HG03039 (cell line): ENCODE measurements at regions not wholly inside any gene's neighbourhood (a gene's known extent, or its start where the extent isn't known, plus 50 kb on each side); places are given as distances from the start of the nearest gene placed in this dataset.

ENCODE experiments used
- ATAC-seq: cut with Tn5 transposase; IDR thresholded peaks from one replicate; pipeline ENCODE4 v1.9.1; 2021; ENCODE audit warnings: mild to moderate bottlenecking, moderate library complexity; ENCODE audit not compliant: unreplicated experiment

DNA sequence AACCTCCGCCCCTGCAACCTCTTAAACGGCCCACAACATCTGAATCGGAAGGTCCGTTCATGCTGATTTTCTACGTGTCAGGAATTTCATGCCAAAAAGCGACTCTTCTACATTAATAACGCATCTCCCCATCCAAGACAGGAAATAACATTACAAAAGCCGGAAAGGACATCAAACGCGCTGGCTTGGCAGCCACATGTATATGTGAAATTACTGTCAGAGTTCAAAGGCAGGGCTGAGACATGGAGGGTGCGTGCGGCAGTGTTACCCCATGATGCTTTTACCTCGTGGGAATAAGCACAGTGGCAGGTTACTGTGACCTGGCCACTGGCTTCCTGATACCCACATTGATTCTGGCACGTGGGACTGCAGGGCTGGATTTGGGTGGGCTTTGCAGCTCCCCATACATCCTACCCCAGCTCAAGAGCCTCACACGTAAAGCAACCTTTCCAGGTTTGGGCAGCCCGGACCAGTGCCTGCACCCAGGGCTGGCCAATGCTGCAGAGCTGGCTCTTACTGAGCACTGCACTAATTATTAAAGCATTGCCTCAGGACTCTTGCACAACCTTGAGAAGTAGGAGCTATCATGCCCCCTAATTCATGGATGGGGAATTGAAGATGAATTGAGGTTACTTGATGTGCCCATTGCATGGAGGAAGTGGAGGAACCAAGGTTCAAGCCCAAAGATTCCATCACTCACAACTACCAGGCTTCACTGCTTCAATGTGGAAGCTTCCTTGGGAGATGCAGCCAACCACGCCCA, 120.6 kb upstream of the FOXF1 start:
- no peak for ATAC-seq

DNA sequence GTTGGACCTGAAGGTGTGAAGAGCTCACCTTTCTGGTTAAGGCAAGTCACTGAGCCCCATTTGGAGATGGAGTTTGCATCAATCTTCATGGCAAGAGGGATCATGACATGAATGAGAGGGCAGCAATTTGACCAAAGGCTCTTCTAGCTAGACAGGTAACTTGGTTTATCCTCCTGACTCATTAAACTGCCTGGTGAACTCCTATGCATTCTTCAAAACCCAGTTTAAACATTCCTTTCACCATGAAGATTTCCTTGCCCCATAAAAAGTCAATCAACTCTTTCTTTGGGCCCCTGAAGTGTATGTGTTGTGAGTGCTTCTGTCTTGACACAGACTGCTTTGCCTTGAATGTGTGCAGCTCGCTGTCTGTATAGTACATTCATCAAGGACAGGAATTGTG, 120.0 kb upstream of the FOXF1 start:
- no peak for ATAC-seq

DNA sequence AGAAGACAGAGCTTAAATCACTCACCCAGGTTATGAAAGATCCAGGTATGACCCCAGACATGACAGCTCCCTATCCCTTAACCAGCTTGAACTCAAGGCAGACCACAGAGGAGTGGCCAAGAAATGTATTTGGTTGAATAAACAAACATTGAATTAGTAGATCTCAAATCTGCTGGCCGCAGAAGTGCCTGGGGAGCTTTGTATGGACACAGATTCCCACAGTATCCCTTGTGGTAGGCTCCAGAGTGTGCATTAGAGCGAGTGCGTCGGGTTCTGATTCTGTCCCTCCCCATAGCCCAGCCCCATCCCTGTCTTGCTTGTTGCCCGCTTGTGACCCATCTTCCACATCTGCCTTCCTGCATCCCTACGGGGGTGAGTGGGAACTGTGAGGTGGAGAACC, 118.8 kb upstream of the FOXF1 start:
- no peak for ATAC-seq

DNA sequence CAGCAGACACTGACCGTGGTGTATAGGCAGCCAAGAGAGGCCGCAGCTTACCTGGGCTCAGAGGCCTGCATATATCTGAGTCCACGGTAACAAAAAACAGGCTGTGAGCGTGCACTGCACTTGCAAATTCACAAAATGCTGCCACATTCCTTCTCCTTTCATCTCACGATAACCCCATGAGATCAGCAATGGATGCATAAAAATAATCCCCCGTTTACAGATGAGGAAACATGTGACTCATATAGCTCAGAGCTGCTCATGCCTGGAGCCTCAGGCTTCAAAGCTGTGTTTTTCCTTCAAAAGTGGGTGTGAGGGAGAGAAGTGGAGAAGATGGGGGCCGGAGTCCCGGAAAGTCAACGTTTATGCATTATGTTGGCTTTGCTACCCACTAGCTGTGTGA, 118.3 kb upstream of the FOXF1 start:
- ATAC-seq: no peak

DNA sequence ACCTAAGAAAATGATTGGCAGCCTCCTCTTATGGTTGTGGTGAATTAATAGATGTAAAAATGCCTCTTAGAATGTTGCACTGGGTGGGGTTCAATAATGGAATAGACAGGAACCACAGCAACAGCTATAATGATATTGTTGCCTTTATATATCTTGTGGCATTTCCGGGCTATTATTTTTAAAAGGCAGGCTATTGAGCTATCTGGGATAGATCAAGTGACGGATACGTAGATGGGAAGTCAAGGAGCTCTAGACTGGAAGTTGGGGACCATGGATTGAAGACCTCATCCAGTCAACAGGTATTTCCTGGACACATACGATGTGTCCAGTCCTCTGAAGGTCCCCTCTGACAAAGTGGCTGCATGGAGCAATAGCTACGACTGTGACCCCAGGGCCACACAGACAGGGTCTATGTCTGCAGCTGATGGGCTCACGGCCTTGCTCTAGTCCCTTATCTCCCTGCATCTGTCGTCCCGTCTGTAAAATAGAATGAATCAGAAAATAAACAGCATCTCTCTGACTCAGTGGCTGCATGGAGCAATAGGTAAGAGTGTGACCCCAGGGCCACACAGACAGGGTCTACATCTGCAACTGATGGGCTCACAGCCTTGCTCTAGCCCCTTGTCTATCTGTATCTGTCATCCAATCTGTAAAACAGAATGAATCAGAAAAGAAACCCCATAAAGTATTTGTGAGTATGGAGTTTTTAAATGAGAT, 117.7 kb upstream of the FOXF1 start:
- ATAC-seq: no peak

DNA sequence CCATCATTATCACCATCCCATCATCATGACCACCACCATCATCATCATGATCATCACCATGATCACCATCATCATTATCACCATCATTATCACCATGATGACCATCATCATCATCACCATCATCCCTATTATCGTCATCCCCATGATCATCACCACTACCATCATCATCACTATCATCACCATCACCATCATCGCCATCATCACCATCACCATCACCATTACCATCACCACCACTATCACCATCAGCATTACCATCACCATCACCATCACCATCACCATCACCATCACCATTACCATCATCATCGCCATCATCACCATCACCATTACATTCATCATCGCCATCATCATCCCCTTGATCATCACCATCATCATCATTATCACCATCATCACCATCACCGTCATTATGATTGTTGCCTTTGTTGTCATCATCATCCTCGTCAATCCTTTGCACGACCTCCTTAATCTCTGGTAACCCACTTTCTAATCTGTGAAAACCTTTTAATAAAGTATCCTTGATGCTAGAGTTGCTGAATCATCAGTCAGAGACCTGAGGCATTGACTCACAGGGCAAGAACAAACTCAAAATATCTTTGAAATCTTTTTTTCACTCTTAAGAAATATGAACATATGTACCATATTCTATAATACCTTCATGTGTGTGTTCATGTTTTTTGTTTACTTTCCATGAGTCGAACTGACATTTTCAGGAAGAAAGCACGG, 116.3 kb upstream of the FOXF1 start:
- no peak for ATAC-seq

DNA sequence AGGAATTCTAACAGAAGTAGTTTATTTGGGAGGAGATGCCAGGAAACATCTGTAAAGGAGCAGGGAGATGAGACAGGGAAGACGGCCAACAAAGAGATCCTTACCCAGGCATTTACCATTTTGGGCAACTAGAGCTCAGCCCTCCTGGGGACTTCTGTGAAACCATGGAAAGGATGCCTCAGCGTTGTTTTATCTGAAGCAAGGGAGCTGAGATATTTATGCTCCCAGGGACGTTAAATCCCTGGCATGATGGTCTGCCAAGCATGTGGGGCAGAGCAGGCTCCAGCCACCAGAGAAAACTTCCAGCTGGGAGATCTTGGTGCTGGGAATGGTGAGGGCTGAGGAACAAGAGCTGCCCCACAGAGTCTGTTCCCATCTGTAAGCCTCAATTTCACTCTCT, 114.8 kb upstream of the FOXF1 start:
- no peak for ATAC-seq

DNA sequence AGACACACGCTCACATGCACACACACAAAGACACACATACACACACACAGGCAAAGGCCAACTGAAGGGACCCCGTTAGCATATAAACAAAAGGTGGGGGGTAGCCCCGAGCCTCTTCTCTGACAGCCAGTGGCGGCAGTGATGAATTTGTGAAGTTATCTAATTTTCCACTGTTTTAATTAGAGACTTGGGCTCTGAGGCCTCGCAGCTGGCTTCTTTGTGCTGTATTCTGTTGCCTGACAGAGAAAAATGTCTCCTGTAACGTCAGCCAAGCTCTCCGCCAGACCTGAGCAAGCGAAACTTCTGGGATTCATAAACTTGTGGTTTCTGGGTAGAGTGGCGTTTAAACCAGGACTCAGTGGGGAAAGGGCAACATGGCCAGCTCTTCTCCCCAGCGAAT, 113.9 kb upstream of the FOXF1 start:
- no peak for ATAC-seq

DNA sequence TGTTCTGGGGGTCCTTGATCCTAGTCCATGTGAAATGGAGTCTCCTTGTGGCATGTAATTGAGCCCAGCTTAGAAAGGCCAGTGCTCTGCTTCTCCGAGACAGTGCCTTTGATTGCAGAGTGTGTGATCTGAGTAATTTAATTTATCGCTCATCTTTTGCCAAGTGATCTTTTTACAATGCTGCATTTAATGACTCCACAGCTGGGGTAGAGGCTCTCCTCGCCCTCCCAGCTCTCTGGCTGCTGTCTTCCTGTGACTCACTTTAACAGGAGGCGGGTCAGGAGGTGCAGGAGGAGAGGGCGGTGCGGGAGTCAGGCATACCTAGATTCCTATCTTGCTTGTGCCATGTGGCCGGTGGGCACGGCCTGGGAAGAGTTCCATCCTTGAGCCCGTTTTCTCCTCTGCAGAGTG, 113.4 kb upstream of the FOXF1 start:
- ATAC-seq: no peak

DNA sequence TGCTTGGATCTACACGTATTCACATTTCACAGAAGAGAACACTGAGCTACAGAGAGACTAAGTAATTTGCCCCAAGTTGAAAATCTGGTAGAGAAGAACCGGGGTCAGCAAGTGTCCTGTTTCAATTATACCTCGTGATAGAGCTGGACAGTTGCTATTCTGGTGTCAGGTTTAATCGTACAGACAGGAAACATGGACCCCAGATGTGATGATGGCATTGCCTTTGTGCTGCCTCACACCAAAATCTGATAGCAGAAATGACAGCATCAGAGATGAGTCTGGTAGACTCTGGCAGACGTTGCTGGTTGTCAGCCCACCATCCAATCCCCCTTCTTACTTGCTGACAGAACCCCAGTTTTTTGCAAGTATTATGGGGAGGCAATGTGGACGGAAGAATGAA, 112.1 kb upstream of the FOXF1 start:
- ATAC-seq: no peak

DNA sequence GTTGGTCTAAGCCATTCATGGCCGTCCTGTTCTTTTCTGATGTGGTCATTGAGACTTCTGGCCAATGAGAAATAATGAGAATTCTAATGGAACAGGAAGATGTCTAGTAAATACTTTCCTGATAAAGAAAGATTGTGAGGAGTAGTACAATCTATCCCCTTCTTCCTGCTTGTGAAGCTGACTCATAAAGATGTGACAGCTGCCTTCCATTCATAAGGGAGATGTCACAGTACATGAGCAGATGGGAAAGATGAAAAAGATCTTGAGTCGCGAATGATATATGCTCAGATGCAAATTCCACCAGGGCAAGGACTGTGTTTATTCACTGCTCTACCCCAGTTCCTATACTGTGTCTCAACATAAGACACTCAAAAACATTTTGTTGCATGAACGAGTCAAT, 111.7 kb upstream of the FOXF1 start:
- no peak for ATAC-seq

DNA sequence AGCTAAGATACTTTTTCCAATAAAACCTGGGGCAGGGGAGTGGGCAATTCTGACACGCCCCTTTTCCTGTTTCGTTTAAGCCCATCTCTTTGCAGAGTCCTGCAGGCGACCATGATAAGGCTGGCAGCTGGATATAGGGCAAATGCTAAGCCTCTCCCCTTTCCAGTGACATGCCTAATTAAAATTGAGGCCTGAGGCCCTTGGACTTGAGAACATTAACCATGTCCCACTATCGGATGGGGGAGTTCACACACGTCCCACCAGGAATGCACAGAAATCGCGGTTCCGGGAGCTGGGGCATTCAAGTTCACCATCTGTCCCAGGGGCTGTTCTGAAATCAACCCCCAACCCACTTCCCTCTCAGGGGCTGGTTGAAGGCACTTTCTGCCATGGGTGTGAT, 109.2 kb upstream of the FOXF1 start:
- no peak for ATAC-seq

DNA sequence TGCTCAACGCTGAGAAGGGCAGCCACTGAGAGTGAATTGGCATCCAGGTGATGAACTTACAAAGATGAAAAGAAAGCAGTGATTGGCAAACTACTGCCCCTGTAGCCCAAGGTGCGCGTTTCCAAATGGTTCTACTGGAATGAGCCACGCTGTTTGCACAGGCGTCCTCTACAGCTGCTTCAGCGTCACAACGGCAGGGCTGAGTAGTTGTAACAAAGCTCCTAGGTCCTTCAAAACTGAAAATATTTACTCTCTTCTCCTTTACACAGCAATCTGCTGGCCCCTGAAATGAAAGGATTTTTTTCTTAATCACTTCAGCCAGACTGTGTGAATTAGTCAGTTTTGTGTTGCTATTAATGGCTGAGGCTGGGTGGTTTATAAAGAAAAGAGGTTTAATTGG, 107.2 kb upstream of the FOXF1 start:
- no peak for ATAC-seq

DNA sequence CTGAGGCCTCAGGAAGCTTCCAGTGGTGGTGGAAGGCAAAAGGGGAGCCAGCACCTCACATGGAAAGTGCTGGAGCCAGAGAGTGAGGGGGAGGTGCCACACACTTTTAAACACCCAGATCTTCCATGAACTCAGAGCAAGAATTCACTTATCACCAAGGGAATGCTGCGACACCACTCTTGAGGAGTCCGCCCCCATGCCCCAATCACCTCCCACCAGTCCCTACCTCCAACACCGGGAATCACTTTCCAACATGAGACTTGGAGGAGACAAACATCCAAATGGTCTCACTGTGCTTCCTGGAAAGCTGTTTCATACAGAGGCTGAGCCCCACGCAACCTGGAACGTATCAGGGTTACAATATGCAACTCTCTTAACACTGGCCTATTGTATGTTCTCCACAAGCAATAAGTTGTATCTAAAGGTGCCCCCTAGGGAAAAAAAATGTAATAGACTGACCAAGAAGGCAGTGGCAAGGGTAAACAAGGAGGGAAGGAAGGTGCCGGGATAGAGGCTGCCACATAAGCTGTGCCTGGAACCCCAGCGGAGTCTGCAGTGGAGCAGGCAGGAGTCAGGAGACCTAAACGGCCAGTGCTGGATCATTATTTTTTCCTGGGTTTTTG, 106.7 kb upstream of the FOXF1 start:
- ATAC-seq: no peak

DNA sequence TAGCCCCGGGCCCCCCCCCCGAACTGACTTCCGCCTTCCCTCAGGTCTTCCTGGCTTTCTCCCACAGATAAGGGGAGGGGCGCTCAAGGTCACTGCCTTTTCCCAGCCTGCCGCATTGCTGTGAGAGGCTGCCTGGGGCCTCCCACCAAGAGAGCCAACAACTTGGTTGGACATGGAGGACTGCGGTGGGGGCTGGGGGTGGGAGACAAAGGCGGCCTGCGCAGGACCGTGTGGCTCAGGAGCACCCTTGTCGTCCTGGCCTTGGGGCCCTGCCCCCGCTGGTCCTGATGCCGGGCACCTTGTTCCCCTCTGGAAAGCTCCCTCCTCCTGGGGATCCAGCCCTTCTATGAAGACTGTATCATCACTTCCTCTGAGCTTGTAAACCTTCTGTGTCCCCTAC, 105.6 kb upstream of the FOXF1 start:
- ATAC-seq: no peak

DNA sequence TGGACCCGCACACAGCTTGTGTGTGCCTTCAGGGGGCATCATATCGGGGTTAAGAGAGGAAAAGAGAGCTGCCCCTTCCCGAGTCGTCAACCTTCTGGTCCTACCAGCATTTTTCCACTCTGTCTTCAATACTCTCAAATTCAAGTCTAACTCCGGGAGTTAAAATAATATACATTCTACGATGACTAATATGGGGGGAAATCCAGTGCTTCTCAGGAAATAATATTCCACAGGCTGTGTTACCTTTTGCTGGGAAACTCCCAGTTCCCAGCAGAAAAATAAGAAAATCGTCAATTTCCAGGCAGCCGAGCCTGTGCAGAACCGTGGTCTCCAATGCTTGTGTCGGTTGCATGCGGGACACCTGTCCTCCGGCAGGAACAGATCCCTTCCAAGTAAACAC, 105.0 kb upstream of the FOXF1 start:
- ATAC-seq: no peak

DNA sequence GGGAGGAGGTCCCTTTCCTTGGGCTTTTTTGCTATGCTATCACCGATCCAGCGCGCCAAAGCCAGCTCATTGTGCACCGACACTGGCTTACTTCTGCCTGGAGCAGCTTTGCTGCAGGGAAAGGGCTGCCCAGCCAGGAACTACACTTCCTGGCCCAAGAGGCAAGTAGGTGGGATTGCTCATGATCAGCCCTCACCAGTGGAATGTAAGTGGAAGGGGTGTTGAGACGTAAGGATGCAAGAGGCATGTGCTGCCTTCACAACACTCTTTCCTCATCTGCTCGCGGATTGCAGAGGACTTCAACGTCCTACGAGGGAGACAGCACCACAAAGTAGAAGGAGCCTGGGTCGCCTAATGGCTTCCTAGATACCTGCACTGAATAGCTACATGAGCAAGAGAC, 104.3 kb upstream of the FOXF1 start:
- ATAC-seq: no peak

DNA sequence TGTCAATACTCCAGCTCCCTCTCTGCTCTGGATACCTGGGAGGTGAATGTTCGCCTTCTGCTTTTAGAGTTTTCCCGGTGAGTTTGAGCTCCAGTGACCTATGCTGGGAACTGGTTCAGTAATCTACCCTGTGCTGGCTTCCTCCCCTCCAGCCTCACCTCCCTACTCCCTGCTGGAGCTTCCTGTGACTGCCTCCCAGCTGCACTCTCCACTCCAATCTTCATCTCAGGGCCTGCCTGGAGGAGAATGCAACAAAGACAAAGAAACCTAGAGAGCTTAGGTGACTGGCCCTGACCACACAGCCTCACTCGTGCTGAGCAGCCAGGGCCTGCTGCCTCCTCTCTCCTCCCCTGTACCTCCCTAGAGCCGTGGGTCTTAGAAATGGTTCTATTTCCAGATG, 101.6 kb upstream of the FOXF1 start:
- no peak for ATAC-seq

DNA sequence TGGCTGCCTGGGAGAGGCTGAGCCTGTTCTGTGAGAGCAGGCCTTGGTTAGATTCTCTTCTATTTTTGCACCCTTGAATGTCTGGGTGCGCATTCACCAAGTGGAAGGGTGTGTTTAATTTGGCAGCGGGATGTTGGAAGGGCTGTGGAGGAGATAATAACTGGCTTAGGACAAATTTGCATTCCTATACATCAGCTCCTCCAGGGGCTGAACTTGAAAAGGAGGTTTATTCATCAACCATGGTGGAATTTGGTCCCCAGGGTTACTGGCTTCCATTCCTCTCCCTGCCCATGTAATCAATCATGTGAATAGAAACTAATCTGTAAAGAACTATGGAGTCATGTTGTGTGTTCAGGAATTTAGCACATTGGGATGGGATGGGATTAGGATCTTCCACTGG, 100.2 kb upstream of the FOXF1 start:
- no peak for ATAC-seq

DNA sequence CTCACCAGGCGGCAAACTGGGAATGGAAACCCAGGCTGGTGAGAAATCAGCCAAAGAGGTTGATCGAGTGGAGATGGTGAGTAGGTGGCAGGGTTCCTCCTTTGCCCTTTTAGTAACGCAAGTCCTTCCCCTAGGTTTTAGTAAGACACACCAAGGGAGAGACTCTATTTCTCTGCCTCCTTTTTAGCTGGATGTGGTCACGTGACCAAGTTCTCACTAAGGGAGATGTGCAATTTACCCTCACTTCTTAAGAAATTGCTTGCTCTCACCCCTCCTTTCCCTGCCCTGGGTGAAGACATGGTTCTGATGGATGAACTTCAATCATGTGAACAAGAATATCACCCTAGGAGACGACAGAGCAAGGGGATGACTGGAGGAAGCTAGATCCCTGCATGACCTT, 99.8 kb upstream of the FOXF1 start:
- no peak for ATAC-seq

DNA sequence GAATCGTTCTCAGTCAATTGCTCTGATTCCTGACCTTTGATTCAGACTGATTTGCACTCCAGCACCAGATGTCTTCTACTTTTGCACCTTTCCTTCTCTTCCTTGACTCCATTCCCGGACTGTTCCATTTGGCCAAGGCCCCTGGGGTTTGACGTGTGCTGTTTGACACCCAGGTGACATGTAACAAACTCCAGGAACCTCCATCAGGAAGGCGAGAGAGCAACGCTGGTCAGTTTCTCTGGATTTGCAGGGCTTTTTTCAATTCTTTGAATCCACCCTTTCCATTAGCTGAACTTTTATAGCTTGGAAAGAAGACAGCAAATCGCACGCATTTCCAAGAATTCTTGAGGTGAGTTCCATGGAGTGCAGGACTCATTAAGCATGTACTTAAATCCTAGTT, 98.4 kb upstream of the FOXF1 start:
- no peak for ATAC-seq
